ENCODE measurements at regions not wholly inside any gene's neighbourhood (a gene's known extent, or its start where the extent isn't known, plus 50 kb on each side); places are given as distances from the start of the nearest gene placed in this dataset.

GRCh38 chr6:22367346-22367745, 70.5 kb upstream of the PRL start:
- no peak for TF ChIP-seq POLR2AphosphoS5 (IDR thresholded peaks at IDR 0.05; ENCODE audit: low read depth, low read length)
- no peak for TF ChIP-seq CTCF (IDR thresholded peaks at IDR 0.05)
- TF ChIP-seq JUND (IDR thresholded peaks at IDR 0.05) = no peak
- TF ChIP-seq RAD21 (IDR thresholded peaks at IDR 0.05; ENCODE audit: low read length) = no peak
- no peak for TF ChIP-seq TCF12 (IDR thresholded peaks at IDR 0.05)
- TF ChIP-seq MXI1 (IDR thresholded peaks at IDR 0.05; ENCODE audit: low read depth, low read length) = no peak
- TF ChIP-seq EP300 (IDR thresholded peaks at IDR 0.05; ENCODE audit: borderline replicate concordance in 1 of 2, low read depth in 1 of 2, low read length in 1 of 2) = no peak
- TF ChIP-seq EZH2phosphoT487 (IDR thresholded peaks at IDR 0.05; ENCODE audit: borderline replicate concordance, low read depth) = no peak
- TF ChIP-seq, protein P1, sequence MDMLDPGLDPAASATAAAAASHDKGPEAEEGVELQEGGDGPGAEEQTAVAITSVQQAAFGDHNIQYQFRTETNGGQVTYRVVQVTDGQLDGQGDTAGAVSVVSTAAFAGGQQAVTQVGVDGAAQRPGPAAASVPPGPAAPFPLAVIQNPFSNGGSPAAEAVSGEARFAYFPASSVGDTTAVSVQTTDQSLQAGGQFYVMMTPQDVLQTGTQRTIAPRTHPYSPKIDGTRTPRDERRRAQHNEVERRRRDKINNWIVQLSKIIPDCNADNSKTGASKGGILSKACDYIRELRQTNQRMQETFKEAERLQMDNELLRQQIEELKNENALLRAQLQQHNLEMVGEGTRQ (IDR thresholded peaks at IDR 0.05; ENCODE audit: borderline replicate concordance, low read depth, low read length) = no peak
- TF ChIP-seq ZBTB33 (IDR thresholded peaks at IDR 0.05; ENCODE audit: borderline replicate concordance, low read depth) = no peak
- no peak for TF ChIP-seq NRF1 (IDR thresholded peaks at IDR 0.05; ENCODE audit: low read depth, low read length)
